ENCODE measurements at regions not wholly inside any gene's neighbourhood (a gene's known extent, or its start where the extent isn't known, plus 50 kb on each side); places are given as distances from the start of the nearest gene placed in this dataset.

DNA sequence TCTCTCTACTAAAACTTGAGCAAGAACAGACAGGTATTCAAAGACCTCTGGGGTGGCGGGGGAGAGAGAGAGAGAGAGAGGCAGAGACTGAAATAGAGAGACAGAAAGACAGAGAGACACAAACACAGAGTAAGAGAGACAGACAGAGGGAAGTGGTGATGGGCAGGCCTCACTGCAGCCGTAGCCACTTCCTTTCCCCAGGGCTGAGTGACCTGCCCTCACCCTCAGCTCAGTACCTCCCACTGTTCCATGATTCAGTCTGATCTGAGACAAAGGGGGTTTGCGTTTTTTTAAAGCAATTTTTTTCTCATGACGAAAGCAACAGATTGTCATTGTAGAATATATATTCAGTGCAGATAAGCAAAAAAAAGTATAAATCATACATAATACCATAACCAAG is 607.9 kb upstream of the B3GAT1 start:
- TF ChIP-seq ZNF274 (IDR thresholded peaks at IDR 0.05; ENCODE audit: low read depth, low read length) (no peak), EZH2phosphoT487 (IDR thresholded peaks at IDR 0.05; ENCODE audit: borderline replicate concordance) (no peak), YY1 (IDR thresholded peaks at IDR 0.05; ENCODE audit: extremely low read depth, insufficient replicate concordance, low read depth, low read length) (no peak), EZH2 (IDR thresholded peaks at IDR 0.05) (no peak)
- TF ChIP-seq, protein P1, sequence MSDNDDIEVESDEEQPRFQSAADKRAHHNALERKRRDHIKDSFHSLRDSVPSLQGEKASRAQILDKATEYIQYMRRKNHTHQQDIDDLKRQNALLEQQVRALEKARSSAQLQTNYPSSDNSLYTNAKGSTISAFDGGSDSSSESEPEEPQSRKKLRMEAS (IDR thresholded peaks at IDR 0.05) = no peak
- Histone ChIP-seq H3K36me3 (ENCODE audit: control insufficient read depth in 1 of 2, insufficient read depth in 2 of 2, low read length in 2 of 2) (no peaks in the 10 kb centered on the region), H2AFZ (ENCODE audit: low read depth, low read length, poor library complexity, severe bottlenecking) (no peak overlapping the region), H3K9me3 (ENCODE audit: control insufficient read depth in 1 of 2, insufficient read depth in 1 of 2, low read depth in 1 of 2, low read length in 2 of 2) (no peaks in the 10 kb centered on the region), H3K27me3 (ENCODE audit: insufficient read depth, low read length) (peaks cover 16% of the 10 kb centered on the region), H3K79me2 (ENCODE audit: insufficient read depth, low read length) (no peaks in the 10 kb centered on the region), H3K9me2 (ENCODE audit: insufficient read depth) (no peaks in the 10 kb centered on the region), H3K4me3 (replicated peaks in 1 of 2; ENCODE audit: low read depth in 1 of 2, low read length in 2 of 2) (no peak overlapping the region), H3K4me2 (ENCODE audit: low read length) (no peak overlapping the region), H3K4me1 (ENCODE audit: control insufficient read depth in 1 of 2, insufficient read depth in 2 of 2, low read length in 2 of 2) (no peaks in the 10 kb centered on the region), H3K9ac (ENCODE audit: low read length) (no peak overlapping the region), H4K20me1 (ENCODE audit: insufficient read depth) (no peaks in the 10 kb centered on the region), H3K27ac (ENCODE audit: low read depth, low read length) (no peak overlapping the region)
- intact Hi-C loops (cut with micrococcal nuclease) = no loop called here
- DNase-seq (ENCODE audit: low read depth, low spot score) (no peak), ATAC-seq (no peak)
- RAD21 ChIA-PET (ENCODE audit: low non-redundant PET in 1 of 2, low total read pairs in 2 of 2, uncharacterized antibody in 2 of 2, unreplicated experiment in 2 of 2) = no interaction called here
- POLR2A ChIA-PET = no interaction called here
- CTCF ChIA-PET = no interaction called here
- BruUV-seq (replicated peaks) = no TSS peak

DNA sequence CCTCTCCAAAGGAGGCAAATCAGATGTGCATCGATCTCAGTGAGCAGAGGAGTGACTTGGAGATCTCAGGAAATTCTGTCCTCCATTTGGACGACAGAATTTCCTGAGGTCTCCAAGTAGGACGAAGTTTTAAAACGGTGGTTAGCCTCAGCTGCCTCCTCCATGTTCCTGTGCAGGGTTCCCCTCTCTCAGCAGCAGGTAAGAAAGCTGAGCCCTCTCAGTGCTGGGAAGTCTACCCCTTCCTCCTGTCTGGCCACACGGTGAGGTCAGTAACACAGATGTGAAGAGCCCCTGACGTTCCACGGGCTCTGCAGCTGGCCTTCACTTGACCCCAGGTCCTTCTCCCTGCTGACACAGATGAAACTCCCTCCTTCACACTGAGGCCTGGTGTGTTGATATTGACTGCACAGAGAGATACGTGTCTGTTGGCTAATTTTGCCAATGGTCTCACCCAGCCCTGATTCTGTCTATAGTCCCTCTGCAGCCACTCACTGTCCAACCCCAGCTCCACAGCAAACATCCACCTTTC is 607.4 kb upstream of the B3GAT1 start:
- no peaks in the 10 kb centered on the region for H3K4me1 ChIP-seq (ENCODE audit: control insufficient read depth in 1 of 2, insufficient read depth in 2 of 2, low read length in 2 of 2)
- no peaks in the 10 kb centered on the region for H3K9me2 ChIP-seq (ENCODE audit: insufficient read depth)
- no peak for TF ChIP-seq SRF (IDR thresholded peaks at IDR 0.05; ENCODE audit: low read depth)
- TF ChIP-seq FOSL1 (IDR thresholded peaks at IDR 0.05; ENCODE audit: low read depth) = no peak
- no peak for TF ChIP-seq POLR2A (IDR thresholded peaks at IDR 0.05; ENCODE audit: borderline replicate concordance, extremely low read depth, insufficient read depth, insufficient read length)
- TF ChIP-seq, protein P2, sequence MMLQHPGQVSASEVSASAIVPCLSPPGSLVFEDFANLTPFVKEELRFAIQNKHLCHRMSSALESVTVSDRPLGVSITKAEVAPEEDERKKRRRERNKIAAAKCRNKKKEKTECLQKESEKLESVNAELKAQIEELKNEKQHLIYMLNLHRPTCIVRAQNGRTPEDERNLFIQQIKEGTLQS (IDR thresholded peaks at IDR 0.05) = no peak
- TF ChIP-seq EGR1 (IDR thresholded peaks at IDR 0.05; ENCODE audit: low read depth) = no peak
- no peak for TF ChIP-seq RAD21 (IDR thresholded peaks at IDR 0.05; ENCODE audit: low read depth)
- no peak for TF ChIP-seq POLR2AphosphoS5 (IDR thresholded peaks at IDR 0.05; ENCODE audit: low read depth, low read length)
- no peak for TF ChIP-seq ZNF274 (IDR thresholded peaks at IDR 0.05; ENCODE audit: low read depth, low read length)
- TF ChIP-seq, protein P3, sequence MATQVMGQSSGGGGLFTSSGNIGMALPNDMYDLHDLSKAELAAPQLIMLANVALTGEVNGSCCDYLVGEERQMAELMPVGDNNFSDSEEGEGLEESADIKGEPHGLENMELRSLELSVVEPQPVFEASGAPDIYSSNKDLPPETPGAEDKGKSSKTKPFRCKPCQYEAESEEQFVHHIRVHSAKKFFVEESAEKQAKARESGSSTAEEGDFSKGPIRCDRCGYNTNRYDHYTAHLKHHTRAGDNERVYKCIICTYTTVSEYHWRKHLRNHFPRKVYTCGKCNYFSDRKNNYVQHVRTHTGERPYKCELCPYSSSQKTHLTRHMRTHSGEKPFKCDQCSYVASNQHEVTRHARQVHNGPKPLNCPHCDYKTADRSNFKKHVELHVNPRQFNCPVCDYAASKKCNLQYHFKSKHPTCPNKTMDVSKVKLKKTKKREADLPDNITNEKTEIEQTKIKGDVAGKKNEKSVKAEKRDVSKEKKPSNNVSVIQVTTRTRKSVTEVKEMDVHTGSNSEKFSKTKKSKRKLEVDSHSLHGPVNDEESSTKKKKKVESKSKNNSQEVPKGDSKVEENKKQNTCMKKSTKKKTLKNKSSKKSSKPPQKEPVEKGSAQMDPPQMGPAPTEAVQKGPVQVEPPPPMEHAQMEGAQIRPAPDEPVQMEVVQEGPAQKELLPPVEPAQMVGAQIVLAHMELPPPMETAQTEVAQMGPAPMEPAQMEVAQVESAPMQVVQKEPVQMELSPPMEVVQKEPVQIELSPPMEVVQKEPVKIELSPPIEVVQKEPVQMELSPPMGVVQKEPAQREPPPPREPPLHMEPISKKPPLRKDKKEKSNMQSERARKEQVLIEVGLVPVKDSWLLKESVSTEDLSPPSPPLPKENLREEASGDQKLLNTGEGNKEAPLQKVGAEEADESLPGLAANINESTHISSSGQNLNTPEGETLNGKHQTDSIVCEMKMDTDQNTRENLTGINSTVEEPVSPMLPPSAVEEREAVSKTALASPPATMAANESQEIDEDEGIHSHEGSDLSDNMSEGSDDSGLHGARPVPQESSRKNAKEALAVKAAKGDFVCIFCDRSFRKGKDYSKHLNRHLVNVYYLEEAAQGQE (IDR thresholded peaks at IDR 0.05; ENCODE audit: low read depth) = no peak
- no peak for TF ChIP-seq EZH2phosphoT487 (IDR thresholded peaks at IDR 0.05; ENCODE audit: borderline replicate concordance)
- TF ChIP-seq TCF7L2 (IDR thresholded peaks at IDR 0.05; ENCODE audit: borderline replicate concordance, extremely low read depth, insufficient read depth, insufficient read length) = no peak
- TF ChIP-seq, protein P4, sequence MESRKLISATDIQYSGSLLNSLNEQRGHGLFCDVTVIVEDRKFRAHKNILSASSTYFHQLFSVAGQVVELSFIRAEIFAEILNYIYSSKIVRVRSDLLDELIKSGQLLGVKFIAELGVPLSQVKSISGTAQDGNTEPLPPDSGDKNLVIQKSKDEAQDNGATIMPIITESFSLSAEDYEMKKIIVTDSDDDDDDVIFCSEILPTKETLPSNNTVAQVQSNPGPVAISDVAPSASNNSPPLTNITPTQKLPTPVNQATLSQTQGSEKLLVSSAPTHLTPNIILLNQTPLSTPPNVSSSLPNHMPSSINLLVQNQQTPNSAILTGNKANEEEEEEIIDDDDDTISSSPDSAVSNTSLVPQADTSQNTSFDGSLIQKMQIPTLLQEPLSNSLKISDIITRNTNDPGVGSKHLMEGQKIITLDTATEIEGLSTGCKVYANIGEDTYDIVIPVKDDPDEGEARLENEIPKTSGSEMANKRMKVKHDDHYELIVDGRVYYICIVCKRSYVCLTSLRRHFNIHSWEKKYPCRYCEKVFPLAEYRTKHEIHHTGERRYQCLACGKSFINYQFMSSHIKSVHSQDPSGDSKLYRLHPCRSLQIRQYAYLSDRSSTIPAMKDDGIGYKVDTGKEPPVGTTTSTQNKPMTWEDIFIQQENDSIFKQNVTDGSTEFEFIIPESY (IDR thresholded peaks at IDR 0.05; ENCODE audit: extremely low read depth, insufficient replicate concordance, low read length) = no peak
- TF ChIP-seq ZFX (IDR thresholded peaks at IDR 0.05) = no peak
- H4K20me1 ChIP-seq (ENCODE audit: insufficient read depth) = no peaks in the 10 kb centered on the region
- H3K27me3 ChIP-seq (ENCODE audit: insufficient read depth, low read length) = peaks cover 16% of the 10 kb centered on the region
- intact Hi-C loops (cut with micrococcal nuclease) = no loop called here
- POLR2A ChIA-PET = no interaction called here
- CTCF ChIA-PET = no interaction called here
- DNase-seq (ENCODE audit: low read depth, low spot score) (no peak), ATAC-seq (no peak)
- no TSS peak for BruUV-seq (replicated peaks)
- no peak overlapping the region for H3K9ac ChIP-seq (ENCODE audit: low read length)
- no peaks in the 10 kb centered on the region for H3K9me3 ChIP-seq (ENCODE audit: control insufficient read depth in 1 of 2, insufficient read depth in 1 of 2, low read depth in 1 of 2, low read length in 2 of 2)
- H3K79me2 ChIP-seq (ENCODE audit: insufficient read depth, low read length) = no peaks in the 10 kb centered on the region
- no peaks in the 10 kb centered on the region for H3K36me3 ChIP-seq (ENCODE audit: control insufficient read depth in 1 of 2, insufficient read depth in 2 of 2, low read length in 2 of 2)
- RAD21 ChIA-PET (ENCODE audit: low non-redundant PET in 1 of 2, low total read pairs in 2 of 2, uncharacterized antibody in 2 of 2, unreplicated experiment in 2 of 2) = no interaction called here
- no peak overlapping the region for H3K4me2 ChIP-seq (ENCODE audit: low read length)
- H2AFZ ChIP-seq (ENCODE audit: low read depth, low read length, poor library complexity, severe bottlenecking) = no peak overlapping the region
- H3K4me3 ChIP-seq (replicated peaks in 1 of 2; ENCODE audit: low read depth in 1 of 2, low read length in 2 of 2) = no peak overlapping the region
- H3K27ac ChIP-seq (ENCODE audit: low read depth, low read length) = no peak overlapping the region

All from HCT116 (cell line).